Mesendoderm (in vitro differentiated cells): ENCODE measurements at regions not wholly inside any gene's neighbourhood (a gene's known extent, or its start where the extent isn't known, plus 50 kb on each side); places are given as distances from the start of the nearest gene placed in this dataset.

ENCODE experiments used
- DNase-seq: peaks from one replicate; pipeline ENCODE4 v3.0.0; 2013
- H2AK5ac ChIP-seq: 2 replicates; pipeline ENCODE4 v1.6.1; 2013; ENCODE audit warnings: low read length, inconsistent platforms
- H2BK120ac ChIP-seq: 2 replicates; pipeline ENCODE4 v1.6.1; 2013; ENCODE audit warnings: low read depth, mild to moderate bottlenecking, low read length, moderate library complexity, mixed read lengths
- H2BK15ac ChIP-seq: replicated peaks from 2 replicates; pipeline ENCODE4 v1.6.1; 2013; ENCODE audit warnings: low read depth, mild to moderate bottlenecking, moderate library complexity
- H2BK5ac ChIP-seq: 2 replicates; pipeline ENCODE4 v1.6.1; 2013; ENCODE audit warnings: low read length, inconsistent platforms
- H3K18ac ChIP-seq: 2 replicates; pipeline ENCODE4 v1.6.1; 2013; ENCODE audit warnings: mild to moderate bottlenecking, low read length, mixed read lengths
- H3K23ac ChIP-seq: one replicate; pipeline ENCODE4 v1.6.1; 2013; ENCODE audit warnings: low read length
- H3K27ac ChIP-seq: 2 replicates; pipeline ENCODE4 v1.5.1; 2013; ENCODE audit warnings: low read depth, mild to moderate bottlenecking, inconsistent platforms, low read length, moderate library complexity
- H3K27me3 ChIP-seq: 2 replicates; pipeline ENCODE4 v1.6.1; 2013; ENCODE audit warnings: low read length, control low read depth, mild to moderate bottlenecking, inconsistent platforms; ENCODE audit not compliant: insufficient read depth, poor library complexity
- H3K36me3 ChIP-seq: 2 replicates; pipeline ENCODE4 v1.6.1; 2013; ENCODE audit warnings: low read length, inconsistent platforms; ENCODE audit not compliant: control insufficient read depth, insufficient read depth
- H3K4ac ChIP-seq: one replicate; pipeline ENCODE4 v1.6.1; 2013; ENCODE audit warnings: low read depth, mild to moderate bottlenecking, low read length, moderate library complexity
- H3K4me1 ChIP-seq: 2 replicates; pipeline ENCODE4 v1.6.1; 2013; ENCODE audit warnings: low read depth, low read length, inconsistent platforms; ENCODE audit not compliant: control insufficient read depth
- H3K4me2 ChIP-seq: 2 replicates; pipeline ENCODE4 v1.6.1; 2013; ENCODE audit warnings: low read length
- H3K4me3 ChIP-seq: 2 replicates; pipeline ENCODE4 v1.5.1; 2013; ENCODE audit warnings: mild to moderate bottlenecking, low read length
- H3K56ac ChIP-seq: one replicate; pipeline ENCODE4 v1.6.1; 2013; ENCODE audit warnings: low read length
- H3K79me1 ChIP-seq: 2 replicates; pipeline ENCODE4 v1.6.1; 2013; ENCODE audit warnings: low read length, inconsistent platforms
- H3K79me2 ChIP-seq: 2 replicates; pipeline ENCODE4 v1.6.1; 2013; ENCODE audit warnings: mild to moderate bottlenecking, low read length; ENCODE audit not compliant: control insufficient read depth, insufficient read depth
- H3K9ac ChIP-seq: 2 replicates; pipeline ENCODE4 v1.6.1; 2013; ENCODE audit warnings: low read length, inconsistent platforms
- H4K5ac ChIP-seq: one replicate; pipeline ENCODE4 v1.6.1; 2013; ENCODE audit warnings: low read length
- H4K8ac ChIP-seq: one replicate; pipeline ENCODE4 v1.6.1; 2013; ENCODE audit warnings: low read depth, mild to moderate bottlenecking, control low read depth, low read length, moderate library complexity
- WGBS: extraction: QIAGEN DNeasy Blood & Tissue Kit; methylation state at CpG from one replicate; pipeline ENCODE4 v1.1.7; 2013; ENCODE audit warnings: low lambda C conversion rate, missing lambda C conversion rate; ENCODE audit not compliant: insufficient coverage; ENCODE audit errors: extremely low coverage; 5-methylcytosine and 5-hydroxymethylcytosine counted together

DNA sequence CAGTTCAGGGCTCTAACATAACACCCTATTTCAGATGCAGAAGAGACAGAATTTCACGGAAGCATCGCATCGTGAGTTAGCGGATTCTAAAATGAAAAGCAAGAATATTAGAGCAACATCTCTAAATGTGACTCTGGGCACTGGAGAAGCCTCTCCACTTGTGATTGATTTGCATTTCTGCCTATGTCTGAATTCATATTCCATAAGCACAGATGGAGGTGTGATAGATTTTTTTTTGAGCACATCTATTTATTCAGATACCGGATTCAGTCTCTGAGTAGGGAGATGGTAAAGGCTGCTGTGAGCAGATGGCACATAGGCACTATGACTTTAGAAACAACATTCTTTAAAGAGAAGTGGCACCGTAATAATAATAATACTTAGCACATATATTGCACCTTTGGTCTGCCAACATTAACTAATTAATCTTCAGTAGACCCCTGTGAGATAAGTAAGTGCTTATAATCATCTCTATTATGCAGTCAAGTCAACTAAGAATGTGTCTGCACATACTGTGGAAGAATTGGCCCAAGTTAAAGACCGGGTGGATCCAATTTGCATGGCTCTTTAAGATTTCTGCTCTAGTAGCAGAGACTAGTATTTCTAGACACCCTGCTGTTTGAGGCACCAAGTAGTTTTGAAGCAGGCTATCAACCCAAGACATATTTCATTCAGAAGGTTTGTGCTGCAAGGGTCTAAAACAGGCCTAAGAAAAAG is 685.0 kb downstream of the CETN3 start:
- Histone ChIP-seq H4K8ac (no peak overlapping the region), H2AK5ac (no peak overlapping the region), H3K18ac (no peak overlapping the region), H3K27me3 (no peaks in the 10 kb centered on the region), H3K23ac (no peak overlapping the region), H3K79me1 (no peaks in the 10 kb centered on the region), H3K9ac (no peak overlapping the region), H3K36me3 (no peaks in the 10 kb centered on the region), H2BK15ac (no peak overlapping the region), H3K56ac (no peak overlapping the region), H3K79me2 (no peaks in the 10 kb centered on the region), H3K4ac (no peak overlapping the region), H4K5ac (no peak overlapping the region), H2BK120ac (no peak overlapping the region), H3K4me3 (no peak overlapping the region), H2BK5ac (no peak overlapping the region), H3K27ac (no peak overlapping the region), H3K4me2 (no peak overlapping the region), H3K4me1 (peaks cover 2% of the 10 kb centered on the region)
- no CpG with 5 or more reads among the region's 7 CpGs for WGBS
- DNase-seq, result no peak

DNA sequence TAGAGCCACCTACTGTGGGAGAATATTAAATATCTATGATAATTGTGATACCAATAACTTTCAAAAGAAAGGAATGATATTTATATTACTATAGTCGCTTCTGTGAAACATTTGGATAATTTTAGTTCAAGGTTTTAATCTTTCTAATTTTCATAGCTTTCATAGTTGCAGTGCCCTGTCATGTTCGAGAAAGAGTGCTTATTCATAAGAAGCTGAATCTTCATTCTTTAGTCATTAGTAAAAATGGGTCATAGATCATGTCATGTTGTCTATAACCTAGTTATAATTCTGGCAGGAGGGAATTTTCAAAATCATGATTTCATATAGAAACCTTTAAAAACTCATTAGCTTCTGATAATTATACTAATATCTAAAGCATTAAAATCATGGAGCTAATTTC is 685.6 kb downstream of the CETN3 start:
- H3K4me2 ChIP-seq, result no peak overlapping the region
- peaks cover 2% of the 10 kb centered on the region for H3K4me1 ChIP-seq
- H3K4me3 ChIP-seq, result no peak overlapping the region
- H3K36me3 ChIP-seq, result no peaks in the 10 kb centered on the region
- no peak overlapping the region for H2AK5ac ChIP-seq
- no peak overlapping the region for H3K27ac ChIP-seq
- H3K79me2 ChIP-seq, result no peaks in the 10 kb centered on the region
- H3K27me3 ChIP-seq, result no peaks in the 10 kb centered on the region
- H2BK15ac ChIP-seq, result no peak overlapping the region
- no peak overlapping the region for H3K23ac ChIP-seq
- H2BK5ac ChIP-seq, result no peak overlapping the region
- no peaks in the 10 kb centered on the region for H3K79me1 ChIP-seq
- no peak for DNase-seq
- H2BK120ac ChIP-seq, result no peak overlapping the region
- WGBS, result no CpG with 5 or more reads among the region's 2 CpGs
- H3K9ac ChIP-seq, result no peak overlapping the region
- H4K8ac ChIP-seq, result no peak overlapping the region
- no peak overlapping the region for H3K18ac ChIP-seq
- no peak overlapping the region for H3K4ac ChIP-seq
- no peak overlapping the region for H3K56ac ChIP-seq
- H4K5ac ChIP-seq, result no peak overlapping the region

DNA sequence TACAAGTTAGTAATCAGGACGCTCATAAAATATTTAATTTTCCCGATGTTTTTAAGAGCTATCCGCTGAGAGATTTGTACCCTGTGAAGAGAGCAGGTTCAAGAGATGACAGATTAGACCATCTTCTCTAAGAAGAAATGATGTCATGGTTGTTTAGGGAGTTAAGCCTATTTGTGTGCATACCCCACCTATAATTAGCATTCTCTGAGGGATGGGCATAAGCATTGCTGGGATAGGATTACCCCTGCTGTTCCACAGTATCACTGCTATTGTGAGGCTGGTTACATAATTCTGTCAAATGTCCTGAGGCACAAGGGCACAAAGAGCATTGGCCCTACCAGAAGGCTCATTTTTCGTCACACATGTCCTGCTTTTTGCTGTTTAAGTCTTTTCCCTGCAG is 687.0 kb downstream of the CETN3 start:
- peak; percentile 28 for DNase-seq
- Histone ChIP-seq H3K4me2 (no peak overlapping the region), H2BK120ac (no peak overlapping the region), H2AK5ac (no peak overlapping the region), H3K18ac (no peak overlapping the region), H3K56ac (no peak overlapping the region), H3K36me3 (no peaks in the 10 kb centered on the region), H3K23ac (no peak overlapping the region), H4K5ac (no peak overlapping the region), H3K9ac (no peak overlapping the region), H3K79me2 (no peaks in the 10 kb centered on the region), H2BK5ac (no peak overlapping the region), H3K79me1 (no peaks in the 10 kb centered on the region), H3K4ac (no peak overlapping the region), H3K27ac (no peak overlapping the region), H3K4me1 (peaks cover 2% of the 10 kb centered on the region), H3K4me3 (no peak overlapping the region), H2BK15ac (no peak overlapping the region), H4K8ac (no peak overlapping the region), H3K27me3 (no peaks in the 10 kb centered on the region)
- WGBS, result no CpG with 5 or more reads among the region's 4 CpGs

DNA sequence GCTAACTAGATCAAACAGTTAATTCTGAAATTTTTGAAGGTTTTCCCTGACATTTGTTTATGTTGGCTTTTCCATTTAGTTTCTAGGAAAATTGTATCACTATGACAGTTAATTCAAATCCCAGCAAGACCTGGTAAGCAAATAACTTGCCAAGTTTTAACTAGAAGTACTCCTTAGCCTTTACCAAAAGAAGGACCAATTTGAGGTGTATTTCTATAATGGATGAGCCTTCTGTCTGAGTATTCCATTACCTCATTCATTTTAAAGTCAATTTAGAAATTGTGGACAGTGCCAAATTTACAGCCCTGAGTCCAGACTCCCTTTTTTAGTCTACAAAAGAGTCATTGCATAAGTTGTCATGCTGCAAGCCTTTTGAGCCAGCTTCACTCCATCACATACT is 687.6 kb downstream of the CETN3 start:
- Histone ChIP-seq H3K9ac (no peak overlapping the region), H3K79me1 (no peaks in the 10 kb centered on the region), H3K4me3 (no peak overlapping the region), H3K4me1 (peaks cover 2% of the 10 kb centered on the region), H3K27me3 (no peaks in the 10 kb centered on the region), H3K56ac (no peak overlapping the region), H4K5ac (no peak overlapping the region), H2BK5ac (no peak overlapping the region), H2BK120ac (no peak overlapping the region), H4K8ac (no peak overlapping the region), H3K79me2 (no peaks in the 10 kb centered on the region), H3K36me3 (no peaks in the 10 kb centered on the region), H3K4ac (no peak overlapping the region), H3K23ac (no peak overlapping the region), H2AK5ac (no peak overlapping the region), H3K18ac (no peak overlapping the region), H2BK15ac (no peak overlapping the region), H3K4me2 (no peak overlapping the region), H3K27ac (no peak overlapping the region)
- no peak for DNase-seq

DNA sequence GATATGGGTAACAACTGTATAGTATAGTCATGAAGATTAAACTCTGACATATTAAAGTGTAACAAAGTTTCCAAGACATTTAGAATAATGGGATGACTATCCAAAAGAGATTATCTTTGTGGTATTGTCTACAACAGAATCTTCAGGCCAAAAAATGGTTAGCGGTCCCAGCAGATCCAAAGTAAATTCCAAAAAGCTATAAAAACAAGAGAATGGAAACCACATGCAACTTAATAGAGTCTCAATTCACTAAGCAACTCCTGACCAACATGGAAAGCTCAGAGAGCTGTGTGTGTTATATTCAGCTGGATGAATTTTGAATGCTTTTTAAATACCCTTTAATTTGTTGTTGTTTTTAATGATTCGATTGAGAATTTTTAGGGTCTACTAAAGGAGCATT is 688.2 kb downstream of the CETN3 start:
- no peak overlapping the region for H3K4me2 ChIP-seq
- H3K27ac ChIP-seq, result no peak overlapping the region
- 100% methylated on average over 1 of the region's 2 CpGs for WGBS

GRCh38 chr5:89712134-89712700 is 697.3 kb downstream of the CETN3 start:
- Histone ChIP-seq H2BK5ac (no peak overlapping the region), H3K79me1 (no peaks in the 10 kb centered on the region), H2BK120ac (no peak overlapping the region), H3K27ac (no peak overlapping the region), H3K4me1 (no peaks in the 10 kb centered on the region), H2BK15ac (no peak overlapping the region), H4K5ac (no peak overlapping the region), H3K23ac (no peak overlapping the region), H2AK5ac (no peak overlapping the region), H3K4ac (no peak overlapping the region), H3K79me2 (no peaks in the 10 kb centered on the region), H3K36me3 (no peaks in the 10 kb centered on the region), H4K8ac (peak overlapping the region; percentile 28), H3K4me3 (no peak overlapping the region), H3K9ac (no peak overlapping the region), H3K18ac (no peak overlapping the region), H3K56ac (no peak overlapping the region), H3K4me2 (no peak overlapping the region), H3K27me3 (no peaks in the 10 kb centered on the region)
- WGBS, result no CpG with 5 or more reads among the region's 3 CpGs
- peak; percentile 72 for DNase-seq

More for the DNA sequence above, 688.2 kb downstream of the CETN3 start:
- no peaks in the 10 kb centered on the region for H3K27me3 ChIP-seq
- no peak overlapping the region for H3K4ac ChIP-seq
- H3K4me3 ChIP-seq, result no peak overlapping the region
- H3K4me1 ChIP-seq, result peaks cover 2% of the 10 kb centered on the region
- no peak overlapping the region for H2BK120ac ChIP-seq
- H3K56ac ChIP-seq, result no peak overlapping the region
- H3K23ac ChIP-seq, result no peak overlapping the region
- H3K18ac ChIP-seq, result no peak overlapping the region
- no peaks in the 10 kb centered on the region for H3K36me3 ChIP-seq
- no peak overlapping the region for H4K5ac ChIP-seq
- no peaks in the 10 kb centered on the region for H3K79me2 ChIP-seq
- H3K9ac ChIP-seq, result no peak overlapping the region
- no peak for DNase-seq
- no peak overlapping the region for H4K8ac ChIP-seq
- no peak overlapping the region for H2BK5ac ChIP-seq
- no peak overlapping the region for H2AK5ac ChIP-seq
- H2BK15ac ChIP-seq, result no peak overlapping the region
- no peaks in the 10 kb centered on the region for H3K79me1 ChIP-seq
